ENCODE measurements at regions not wholly inside any gene's neighbourhood (a gene's known extent, or its start where the extent isn't known, plus 50 kb on each side); places are given as distances from the start of the nearest gene placed in this dataset.

- no peak for TF ChIP-seq CTCF (IDR thresholded peaks at IDR 0.05; ENCODE audit: insufficient read depth, low read length)
- no peak overlapping the region for H3K4me3 ChIP-seq (ENCODE audit: low read depth, low read length)
- DNase-seq (ENCODE audit: low read depth) = no peak
Observed at GRCh38 chr6:74114428-74114827, 418.4 kb downstream of the CD109 start.

DNA sequence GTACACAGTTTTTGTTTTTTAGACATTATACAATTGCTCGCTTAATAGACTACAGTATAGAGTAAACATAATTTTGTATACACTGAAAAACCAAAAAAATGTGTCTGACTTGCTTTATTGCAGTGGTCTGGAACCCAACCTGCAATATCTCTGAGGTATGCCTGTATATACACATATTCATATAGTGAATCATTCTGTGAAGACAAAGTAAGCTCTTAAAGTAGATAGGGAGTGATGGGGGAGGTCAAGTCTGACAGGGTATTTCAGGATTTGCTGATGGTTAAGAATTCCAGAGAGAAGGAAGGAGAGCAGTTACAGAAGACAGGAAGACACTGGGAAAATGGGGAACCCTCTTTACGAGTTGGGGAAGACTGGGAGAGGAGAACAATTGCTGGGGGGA, 417.9 kb downstream of the CD109 start:
- no peak for TF ChIP-seq CTCF (IDR thresholded peaks at IDR 0.05; ENCODE audit: insufficient read depth, low read length)
- DNase-seq (ENCODE audit: low read depth) = no peak
- H3K4me3 ChIP-seq (ENCODE audit: low read depth, low read length) = no peak overlapping the region

DNA sequence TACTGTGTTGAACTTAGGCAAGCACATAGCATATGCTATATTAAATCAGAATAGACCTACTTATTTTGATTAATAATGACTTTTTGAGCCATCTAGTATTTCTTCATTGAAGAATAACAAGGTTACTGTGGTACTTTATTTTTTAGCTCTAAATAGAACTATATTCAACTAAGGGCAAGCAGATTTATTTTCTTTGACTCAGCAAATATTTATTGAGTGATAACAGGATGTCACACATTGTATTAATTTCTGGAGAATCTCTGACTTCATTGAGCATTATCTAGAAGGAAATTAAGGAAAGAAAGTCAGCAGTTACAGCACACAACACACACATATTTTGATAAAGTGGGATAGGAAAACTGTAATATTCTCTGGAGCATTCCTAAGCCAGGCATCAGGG, 407.4 kb downstream of the CD109 start:
- H3K4me3 ChIP-seq (ENCODE audit: low read depth, low read length) = no peak overlapping the region
- no peak for DNase-seq (ENCODE audit: low read depth)
- no peak for TF ChIP-seq CTCF (IDR thresholded peaks at IDR 0.05; ENCODE audit: insufficient read depth, low read length)

GRCh38 chr6:74100719-74101287, 404.8 kb downstream of the CD109 start:
- no peak overlapping the region for H3K4me3 ChIP-seq (ENCODE audit: low read depth, low read length)
- DNase-seq (ENCODE audit: low read depth) = peak; percentile 15
- TF ChIP-seq CTCF (IDR thresholded peaks at IDR 0.05; ENCODE audit: insufficient read depth, low read length) = no peak

DNA sequence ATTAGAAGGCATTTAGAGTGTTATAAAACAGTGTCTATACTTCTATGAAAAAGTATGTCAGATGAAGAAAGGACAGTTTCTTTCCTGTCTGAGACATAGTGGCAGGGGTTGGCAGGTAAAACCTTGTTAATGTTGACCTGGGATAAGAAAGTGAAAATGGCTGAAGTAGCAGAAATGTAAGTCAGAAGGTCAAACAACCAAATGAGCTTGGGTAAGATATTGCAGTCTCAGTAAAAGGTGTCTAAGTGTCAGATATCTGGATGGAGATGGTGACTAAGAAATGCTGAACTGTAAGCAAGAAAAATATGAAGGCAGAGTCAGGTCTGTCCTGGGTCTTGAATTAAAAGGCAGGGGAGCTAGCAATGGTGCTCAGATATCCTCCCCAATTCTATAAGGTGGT, 400.3 kb downstream of the CD109 start:
- DNase-seq (ENCODE audit: low read depth) = no peak
- H3K4me3 ChIP-seq (ENCODE audit: low read depth, low read length) = no peak overlapping the region
- TF ChIP-seq CTCF (IDR thresholded peaks at IDR 0.05; ENCODE audit: insufficient read depth, low read length) = no peak

GRCh38 chr6:74093361-74093760, 397.4 kb downstream of the CD109 start:
- H3K4me3 ChIP-seq (ENCODE audit: low read depth, low read length) = no peak overlapping the region
- TF ChIP-seq CTCF (IDR thresholded peaks at IDR 0.05; ENCODE audit: insufficient read depth, low read length) = no peak
- DNase-seq (ENCODE audit: low read depth) = no peak

GRCh38 chr6:74091794-74092157, 395.8 kb downstream of the CD109 start:
- no peak for DNase-seq (ENCODE audit: low read depth)
- no peak overlapping the region for H3K4me3 ChIP-seq (ENCODE audit: low read depth, low read length)
- TF ChIP-seq CTCF (IDR thresholded peaks at IDR 0.05; ENCODE audit: insufficient read depth, low read length) = no peak

Measured in fibroblast of the aortic adventitia (primary cell).